Endothelial cell of umbilical vein (primary cell): ENCODE measurements at regions not wholly inside any gene's neighbourhood (a gene's known extent, or its start where the extent isn't known, plus 50 kb on each side); places are given as distances from the start of the nearest gene placed in this dataset.

Experiments used
- BruUV-seq: library from RNA; stranded (reverse); fragments of 400-500 nt; replicated peaks from 2 replicates; lab custom pipeline; 2021; lab: Mats Ljungman, UMichigan
- CTCF ChIA-PET: fragments of 300-600, 350-600 bp; sonication (Branson Sonifier 250); formaldehyde crosslinking; loops from one replicate; lab custom pipeline; 2021; ENCODE audit warnings: antibody characterized with exemption, inconsistent platforms; lab: Charles Lee
- POLR2A ChIA-PET: fragments of 300-600, 350-600 bp; sonication (Branson Sonifier 250); formaldehyde crosslinking; loops from one replicate; lab custom pipeline; 2021; ENCODE audit warnings: antibody characterized with exemption, inconsistent platforms; lab: Charles Lee
- DNase-seq: peaks from one replicate; pipeline ENCODE4 v3.0.0-alpha.2; 2011; ENCODE audit warnings: low read depth, low spot score
- FAIRE-seq: peaks from 2 replicates; lab custom pipeline; 2011; peaks lifted over from hg19 to GRCh38; lab: Jason Lieb, UNC
- H2AFZ ChIP-seq: 2 replicates; pipeline ENCODE4 v1.6.0; 2012; ENCODE audit warnings: low read depth, low read length, control low read depth, inconsistent platforms
- H3K27ac ChIP-seq: 2 replicates; pipeline ENCODE4 v1.5.1; 2011; ENCODE audit warnings: low read depth, mild to moderate bottlenecking, control low read depth, low read length, moderate library complexity; ENCODE audit not compliant: insufficient read depth
- H3K27me3 ChIP-seq, 2 experiments: 2 replicates each; pipeline versions ENCODE4 v1.6.0 to v1.6.1; 2011; ENCODE audit warnings: low read length in 2 of 2, mixed read lengths in 1 of 2; ENCODE audit not compliant: control insufficient read depth in 2 of 2, insufficient read depth in 2 of 2
- H3K36me3 ChIP-seq, 2 experiments: 2 replicates in 1 of 2; 3 replicates in 1 of 2; pipeline ENCODE4 v1.5.1; 2011; ENCODE audit warnings: low read length in 2 of 2, mild to moderate bottlenecking in 1 of 2, moderate library complexity in 1 of 2; ENCODE audit not compliant: control insufficient read depth in 2 of 2, insufficient read depth in 2 of 2; ENCODE audit errors: extremely low read depth in 1 of 2
- H3K4me1 ChIP-seq: 3 replicates; pipeline ENCODE4 v1.5.1; 2011; ENCODE audit warnings: mild to moderate bottlenecking, low read length; ENCODE audit not compliant: control insufficient read depth, insufficient read depth; ENCODE audit errors: extremely low read depth
- H3K4me2 ChIP-seq: 2 replicates; pipeline ENCODE4 v1.6.1; 2011; ENCODE audit warnings: low read length, control low read depth, mixed read lengths; ENCODE audit not compliant: insufficient read depth
- H3K4me3 ChIP-seq, 3 experiments: fragments of 200-600 bp in 1 of 3; sonication (generic), shearing (Covaris generic) in 1 of 3; replicated peaks in 1 of 3; 2 replicates each; pipeline ENCODE4 v1.5.1; 2011 to 2016; ENCODE audit warnings: control low read depth in 3 of 3, low read length in 3 of 3, mild to moderate bottlenecking in 2 of 3, inconsistent platforms in 1 of 3, low read depth in 1 of 3, moderate library complexity in 1 of 3; ENCODE audit not compliant: insufficient read depth in 1 of 3
- H3K79me2 ChIP-seq: 2 replicates; pipeline ENCODE4 v1.6.0; 2012; ENCODE audit warnings: low read length, inconsistent platforms; ENCODE audit not compliant: control insufficient read depth, insufficient read depth
- H3K9ac ChIP-seq: replicated peaks from 2 replicates; pipeline ENCODE3; 2011; ENCODE audit warnings: low read length, control low read depth; ENCODE audit not compliant: insufficient read depth; ENCODE audit errors: extremely low read depth
- H3K9me1 ChIP-seq: replicated peaks from 3 replicates; pipeline ENCODE4 v1.6.0; 2011; ENCODE audit warnings: mild to moderate bottlenecking, low read length; ENCODE audit not compliant: control insufficient read depth, insufficient read depth; ENCODE audit errors: extremely low read depth
- H3K9me3 ChIP-seq: replicated peaks from 2 replicates; pipeline ENCODE4 v1.5.1; 2012; ENCODE audit warnings: low read length, inconsistent platforms; ENCODE audit not compliant: control insufficient read depth, insufficient read depth
- H4K20me1 ChIP-seq: replicated peaks from 2 replicates; pipeline ENCODE3; 2011; ENCODE audit warnings: mild to moderate bottlenecking, low read length; ENCODE audit not compliant: control insufficient read depth, insufficient read depth; ENCODE audit errors: extremely low read depth
- JUN ChIP-seq: IDR thresholded peaks from 2 replicates; pipeline ENCODE4 v1.6.1; 2011; ENCODE audit warnings: borderline replicate concordance, low read depth; ENCODE audit not compliant: insufficient read length, insufficient read depth
- MAX ChIP-seq: IDR thresholded peaks from 2 replicates; pipeline ENCODE4 v1.6.1; 2011; ENCODE audit not compliant: insufficient read depth, insufficient read length
- dilution Hi-C: fragments of 300-500 bp; cut with MboI; formaldehyde crosslinking; loops from one replicate; pipeline ENCODE4 v1.15.0; 2019; ENCODE audit warnings: low sequenced_read_pairs; ENCODE audit not compliant: extremely low pct_ligation_motif_present
- intact Hi-C: fragments of 100-400 bp; cut with micrococcal nuclease; formaldehyde crosslinking; loops from one replicate; pipeline ENCODE4 v1.10.0; 2022
- TF ChIP-seq, protein P1 (sequence below), 2 donors: IDR thresholded peaks; 1 replicate in 1 of 2; 2 replicates in 1 of 2; pipeline ENCODE4 v1.5.1; 2011; ENCODE audit warnings: low read length in 2 of 2, mild to moderate bottlenecking in 2 of 2, moderate library complexity in 2 of 2, control low read depth in 1 of 2, inconsistent platforms in 1 of 2, low read depth in 1 of 2; ENCODE audit not compliant: insufficient read depth in 1 of 2; ENCODE audit errors: extremely low read depth in 1 of 2

- peaks cover 6% of the 10 kb centered on the region for H3K4me1 ChIP-seq
- CTCF ChIA-PET = no interaction called here
- FAIRE-seq = no peak
Observed at GRCh38 chr13:73958657-73959397, 175.4 kb downstream of the KLF12 start.

More at GRCh38 chr13:73958657-73959397, 175.4 kb downstream of the KLF12 start:
- BruUV-seq = no TSS peak
- H3K4me2 ChIP-seq = no peak overlapping the region
- no peak overlapping the region for H3K27ac ChIP-seq
- H3K27me3 ChIP-seq = no peaks in the 10 kb centered on the region
- no peaks in the 10 kb centered on the region for H3K9me1 ChIP-seq
- no peak overlapping the region for H2AFZ ChIP-seq
- POLR2A ChIA-PET = no interaction called here
- no peak overlapping the region for H3K4me3 ChIP-seq
- intact Hi-C loops (no loop called here), dilution Hi-C loops (no loop called here)
- no peak for DNase-seq
- no peak overlapping the region for H3K9ac ChIP-seq
- no peaks in the 10 kb centered on the region for H4K20me1 ChIP-seq
- no peaks in the 10 kb centered on the region for H3K36me3 ChIP-seq
- H3K9me3 ChIP-seq = no peaks in the 10 kb centered on the region
- TF ChIP-seq MAX (no peak), JUN (no peak)
- TF ChIP-seq, protein P1, sequence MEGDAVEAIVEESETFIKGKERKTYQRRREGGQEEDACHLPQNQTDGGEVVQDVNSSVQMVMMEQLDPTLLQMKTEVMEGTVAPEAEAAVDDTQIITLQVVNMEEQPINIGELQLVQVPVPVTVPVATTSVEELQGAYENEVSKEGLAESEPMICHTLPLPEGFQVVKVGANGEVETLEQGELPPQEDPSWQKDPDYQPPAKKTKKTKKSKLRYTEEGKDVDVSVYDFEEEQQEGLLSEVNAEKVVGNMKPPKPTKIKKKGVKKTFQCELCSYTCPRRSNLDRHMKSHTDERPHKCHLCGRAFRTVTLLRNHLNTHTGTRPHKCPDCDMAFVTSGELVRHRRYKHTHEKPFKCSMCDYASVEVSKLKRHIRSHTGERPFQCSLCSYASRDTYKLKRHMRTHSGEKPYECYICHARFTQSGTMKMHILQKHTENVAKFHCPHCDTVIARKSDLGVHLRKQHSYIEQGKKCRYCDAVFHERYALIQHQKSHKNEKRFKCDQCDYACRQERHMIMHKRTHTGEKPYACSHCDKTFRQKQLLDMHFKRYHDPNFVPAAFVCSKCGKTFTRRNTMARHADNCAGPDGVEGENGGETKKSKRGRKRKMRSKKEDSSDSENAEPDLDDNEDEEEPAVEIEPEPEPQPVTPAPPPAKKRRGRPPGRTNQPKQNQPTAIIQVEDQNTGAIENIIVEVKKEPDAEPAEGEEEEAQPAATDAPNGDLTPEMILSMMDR (IDR thresholded peaks at IDR 0.05; ENCODE audit: extremely low read depth in 1 of 2, insufficient read depth in 1 of 2, low read depth in 1 of 2, low read length in 2 of 2) = no peak
- H3K79me2 ChIP-seq = peaks cover 3% of the 10 kb centered on the region
